ENCODE measurements at regions not wholly inside any gene's neighbourhood (a gene's known extent, or its start where the extent isn't known, plus 50 kb on each side); places are given as distances from the start of the nearest gene placed in this dataset.

GRCh38 chr4:56251556-56251955 lies 135.7 kb downstream of the AASDH start:
- WGBS, 2 donors (ENCODE audit: low coverage in 1 of 2): 64 to 71% methylated on average over 3 of the region's 3 CpGs
- no peaks in the 10 kb centered on the region for H3K9me3 ChIP-seq
- no peak overlapping the region for H3K27ac ChIP-seq
- H3K27me3 ChIP-seq: no peaks in the 10 kb centered on the region
- H3K36me3 ChIP-seq: no peaks in the 10 kb centered on the region
- H3K4me1 ChIP-seq: no peaks in the 10 kb centered on the region
- no peak for TF ChIP-seq POLR2A (IDR thresholded peaks at IDR 0.05)
- TF ChIP-seq CTCF (IDR thresholded peaks at IDR 0.05): no peak
- TF ChIP-seq EP300 (IDR thresholded peaks at IDR 0.05): no peak
- TF ChIP-seq POLR2AphosphoS5 (IDR thresholded peaks at IDR 0.05): no peak
- no peak overlapping the region for H3K4me3 ChIP-seq
- ATAC-seq: no peak

GRCh38 chr4:56250776-56251175 lies 136.5 kb downstream of the AASDH start:
- ATAC-seq: no peak
- no peaks in the 10 kb centered on the region for H3K4me1 ChIP-seq
- 94% methylated on average over 2 of the region's 2 CpGs for WGBS, 2 donors (ENCODE audit: low coverage in 1 of 2)

GRCh38 chr4:56247646-56248045 lies 139.6 kb downstream of the AASDH start:
- TF ChIP-seq EP300 (IDR thresholded peaks at IDR 0.05): no peak
- no peak for TF ChIP-seq CTCF (IDR thresholded peaks at IDR 0.05)
- TF ChIP-seq POLR2A (IDR thresholded peaks at IDR 0.05): no peak
- TF ChIP-seq POLR2AphosphoS5 (IDR thresholded peaks at IDR 0.05): no peak
- H3K27ac ChIP-seq: no peak overlapping the region
- WGBS, 2 donors (ENCODE audit: low coverage in 1 of 2): 78 to 93% methylated on average over 5 of the region's 7 CpGs
- H3K36me3 ChIP-seq: no peaks in the 10 kb centered on the region
- ATAC-seq: no peak
- H3K9me3 ChIP-seq: no peaks in the 10 kb centered on the region
- H3K4me3 ChIP-seq: no peak overlapping the region
- no peaks in the 10 kb centered on the region for H3K27me3 ChIP-seq
- H3K4me1 ChIP-seq: no peaks in the 10 kb centered on the region

More at GRCh38 chr4:56250776-56251175, 136.5 kb downstream of the AASDH start:
- Histone ChIP-seq H3K27me3 (no peaks in the 10 kb centered on the region), H3K9me3 (no peaks in the 10 kb centered on the region), H3K36me3 (no peaks in the 10 kb centered on the region), H3K4me3 (no peak overlapping the region), H3K27ac (no peak overlapping the region)
- TF ChIP-seq POLR2AphosphoS5 (IDR thresholded peaks at IDR 0.05) (no peak), EP300 (IDR thresholded peaks at IDR 0.05) (no peak), POLR2A (IDR thresholded peaks at IDR 0.05) (no peak), CTCF (IDR thresholded peaks at IDR 0.05) (no peak)

GRCh38 chr4:56246233-56246610 lies 141.1 kb downstream of the AASDH start:
- Histone ChIP-seq H3K27me3 (no peaks in the 10 kb centered on the region), H3K9me3 (no peaks in the 10 kb centered on the region), H3K36me3 (no peaks in the 10 kb centered on the region), H3K27ac (no peak overlapping the region), H3K4me1 (no peaks in the 10 kb centered on the region), H3K4me3 (no peak overlapping the region)
- ATAC-seq: no peak
- WGBS, 2 donors (ENCODE audit: low coverage in 1 of 2): 50 to 90% methylated on average over 1 to 2 of the region's 3 CpGs
- TF ChIP-seq CTCF (IDR thresholded peaks at IDR 0.05): no peak
- no peak for TF ChIP-seq POLR2A (IDR thresholded peaks at IDR 0.05)
- no peak for TF ChIP-seq POLR2AphosphoS5 (IDR thresholded peaks at IDR 0.05)
- no peak for TF ChIP-seq EP300 (IDR thresholded peaks at IDR 0.05)

DNA sequence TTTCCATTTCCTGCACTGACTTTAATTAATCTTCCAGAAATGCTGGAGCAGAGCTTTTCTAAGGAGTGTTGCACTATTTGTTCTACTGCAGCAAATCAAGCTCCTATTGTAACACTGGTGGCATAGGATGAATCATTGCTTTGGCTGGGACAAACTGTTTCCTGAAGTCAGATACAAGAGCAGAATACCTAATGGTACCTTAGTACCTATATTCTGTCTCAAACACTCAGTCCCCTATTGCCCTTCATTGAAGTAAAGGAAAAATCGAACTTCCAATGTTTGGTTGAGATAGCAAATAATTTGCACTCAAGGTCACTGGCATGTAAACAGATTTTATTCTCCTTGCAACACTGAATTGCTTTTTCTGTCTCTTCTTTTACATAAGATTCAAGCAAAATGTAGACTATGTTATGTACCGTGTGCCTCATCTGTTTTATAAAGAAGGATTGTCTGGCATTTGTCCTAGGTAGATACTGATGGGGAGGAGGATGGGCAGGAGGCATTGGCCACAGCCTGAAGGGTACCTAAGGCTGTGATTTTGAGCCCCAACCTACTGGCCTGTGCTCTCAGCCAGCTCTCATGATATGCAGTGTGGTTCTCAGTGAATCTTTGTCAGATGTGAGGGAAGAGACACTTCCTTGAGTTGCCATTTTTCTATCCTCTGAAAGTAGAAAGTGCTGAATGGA lies 141.6 kb downstream of the AASDH start:
- H3K27ac ChIP-seq: no peak overlapping the region
- no peak overlapping the region for H3K4me3 ChIP-seq
- H3K36me3 ChIP-seq: no peaks in the 10 kb centered on the region
- no peak for ATAC-seq
- no peaks in the 10 kb centered on the region for H3K9me3 ChIP-seq
- H3K27me3 ChIP-seq: no peaks in the 10 kb centered on the region
- H3K4me1 ChIP-seq: no peaks in the 10 kb centered on the region
- WGBS, 2 donors (ENCODE audit: low coverage in 1 of 2): 54 to 63% methylated on average over 2 of the region's 2 CpGs
- TF ChIP-seq POLR2AphosphoS5 (IDR thresholded peaks at IDR 0.05) (no peak), CTCF (IDR thresholded peaks at IDR 0.05) (no peak), EP300 (IDR thresholded peaks at IDR 0.05) (no peak), POLR2A (IDR thresholded peaks at IDR 0.05) (no peak)

All from gastroesophageal sphincter (tissue), 4 donors.